HG03432 (cell line): ENCODE measurements at regions not wholly inside any gene's neighbourhood (a gene's known extent, or its start where the extent isn't known, plus 50 kb on each side); places are given as distances from the start of the nearest gene placed in this dataset.
"Not testable (repeated sequence)": the region's sequence is repeated elsewhere in the genome, so short reads cannot be mapped to it uniquely, and the experiment has no call there.

Experiments
- ATAC-seq: cut with Tn5 transposase; IDR thresholded peaks from one replicate; pipeline ENCODE4 v1.9.1; 2021; ENCODE audit warnings: mild to moderate bottlenecking, moderate library complexity; ENCODE audit not compliant: unreplicated experiment

DNA sequence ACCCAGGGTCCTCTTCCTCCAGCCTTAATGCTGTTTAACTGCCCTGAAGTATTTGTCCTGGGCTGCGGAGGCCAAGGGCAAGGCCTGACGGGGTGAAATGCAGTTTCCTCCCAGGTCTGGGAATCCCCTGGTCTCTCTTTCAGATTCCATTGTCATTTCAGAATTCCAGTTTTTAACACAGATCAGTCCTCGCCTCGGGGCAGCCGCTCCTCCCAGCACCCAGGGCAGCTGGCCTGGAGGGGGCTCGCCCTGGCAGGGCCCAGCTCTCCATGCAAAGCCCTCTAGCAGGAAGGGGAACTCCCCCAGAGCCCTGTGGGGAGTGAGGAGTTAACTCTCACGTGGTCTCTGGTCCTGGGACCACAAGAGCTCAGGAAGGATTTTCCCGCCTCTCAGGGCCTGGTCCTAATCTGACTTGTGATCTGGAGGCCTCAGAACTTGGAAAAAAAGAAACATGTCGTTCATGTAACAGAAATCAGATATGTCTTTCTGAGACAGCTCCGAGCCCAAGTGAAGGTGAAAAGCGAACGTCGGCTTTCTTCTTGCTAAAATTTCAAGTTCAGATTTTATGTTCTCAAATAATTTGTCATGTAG is 265.6 kb upstream of the SFSWAP start:
- peak; percentile 71 for ATAC-seq

DNA sequence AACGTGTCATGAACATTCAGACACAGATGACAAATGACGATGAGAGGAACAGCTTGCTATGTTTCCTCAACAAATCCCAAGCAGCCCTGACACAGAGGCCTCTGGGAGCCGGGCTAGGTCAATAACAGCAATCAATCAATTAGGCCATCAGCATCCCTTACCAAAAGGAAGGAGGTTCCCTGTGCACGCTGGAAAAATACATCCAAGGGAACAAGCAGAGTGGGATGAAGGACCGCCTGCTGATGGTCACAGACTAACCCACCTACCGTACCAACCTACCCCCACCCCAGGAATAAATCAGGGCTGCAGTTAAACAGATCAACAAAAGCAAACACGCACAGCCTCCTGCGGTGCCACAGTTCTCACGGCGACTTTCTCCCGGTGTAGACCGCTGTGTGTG is 265.1 kb upstream of the SFSWAP start:
- no peak for ATAC-seq

DNA sequence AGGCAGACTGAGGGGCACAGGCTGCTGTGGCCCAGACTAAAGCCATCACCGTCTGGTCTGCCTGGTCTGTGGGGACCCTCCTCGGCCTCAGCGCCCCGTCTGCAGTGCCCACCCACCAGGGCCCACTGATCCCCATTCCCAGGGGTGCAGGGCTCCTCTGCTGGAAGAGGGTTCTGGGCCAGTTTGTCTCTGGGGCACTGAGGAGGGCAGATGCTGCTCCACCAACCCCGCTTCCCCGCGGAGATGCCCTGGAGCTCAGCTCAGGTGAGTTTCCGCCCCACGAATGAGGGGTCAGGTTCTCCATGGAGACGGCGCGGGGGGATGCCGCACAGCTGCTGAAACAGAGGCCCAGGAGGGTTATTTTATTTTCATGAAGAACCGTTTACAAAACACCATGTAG is 263.3 kb upstream of the SFSWAP start:
- ATAC-seq, result not testable (repeated sequence)

DNA sequence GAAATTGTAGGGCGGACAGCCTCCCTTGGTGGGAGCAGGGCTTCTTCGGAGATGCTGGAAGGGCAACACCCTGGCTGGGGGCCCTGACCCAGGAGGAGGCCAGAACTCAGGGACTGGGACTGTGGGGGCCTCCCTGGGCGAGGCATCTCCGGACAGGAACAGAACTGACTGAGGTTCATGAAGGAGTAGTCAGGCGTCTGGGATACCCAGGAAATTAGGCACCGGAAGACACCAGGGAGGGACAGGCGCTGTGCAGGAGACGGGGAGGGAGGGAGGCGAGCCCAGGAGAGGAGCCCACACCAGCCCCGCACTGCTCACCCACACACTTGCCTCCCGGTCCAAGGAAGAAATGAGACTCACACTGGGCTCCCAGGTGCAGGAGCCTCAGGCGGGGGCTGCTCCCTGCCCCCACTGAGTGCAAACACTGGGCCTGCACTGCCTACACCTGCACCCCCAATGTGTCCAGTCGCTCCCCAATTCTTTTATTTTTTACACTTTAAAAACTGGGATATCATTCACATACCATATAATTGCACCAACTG is 262.6 kb upstream of the SFSWAP start:
- ATAC-seq, result no peak

DNA sequence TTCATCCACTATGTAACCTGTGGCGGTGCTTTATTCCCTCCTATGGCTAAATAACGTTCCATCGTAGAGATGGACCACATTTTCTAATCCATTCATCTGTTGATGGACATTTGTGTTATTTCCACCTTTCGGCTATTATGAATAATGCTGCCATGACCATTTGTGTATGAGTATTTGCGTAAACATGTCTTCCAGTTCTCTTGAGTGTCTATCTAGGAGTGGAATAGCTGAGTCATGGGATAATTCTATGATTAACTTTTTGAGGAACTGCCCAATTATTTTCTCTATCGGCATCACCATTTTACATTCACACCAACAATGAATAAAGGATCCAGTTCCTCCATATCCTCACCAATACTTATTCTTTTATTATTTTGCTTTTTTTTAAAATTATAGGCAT is 261.9 kb upstream of the SFSWAP start:
- ATAC-seq, result no peak

DNA sequence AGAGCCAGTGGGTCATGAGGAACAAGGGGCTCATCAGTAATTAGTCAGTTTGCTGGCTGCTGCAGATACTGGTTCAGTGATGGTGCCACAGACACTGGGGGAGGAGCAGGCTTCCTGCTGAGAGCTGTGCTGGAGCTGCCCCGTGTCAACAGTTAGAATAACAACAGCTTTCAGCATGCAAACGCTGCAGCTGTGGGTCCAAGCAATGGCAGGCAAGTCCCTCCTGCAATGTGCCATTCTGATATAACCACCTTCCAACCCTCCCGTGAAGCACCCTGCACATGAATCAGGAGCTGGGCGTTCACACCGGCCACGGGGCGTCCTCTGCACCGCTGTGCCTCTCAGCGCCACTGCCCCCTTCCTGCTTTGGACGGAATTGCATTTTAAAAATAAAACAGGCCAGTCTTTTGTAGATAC is 258.4 kb upstream of the SFSWAP start:
- no peak for ATAC-seq

DNA sequence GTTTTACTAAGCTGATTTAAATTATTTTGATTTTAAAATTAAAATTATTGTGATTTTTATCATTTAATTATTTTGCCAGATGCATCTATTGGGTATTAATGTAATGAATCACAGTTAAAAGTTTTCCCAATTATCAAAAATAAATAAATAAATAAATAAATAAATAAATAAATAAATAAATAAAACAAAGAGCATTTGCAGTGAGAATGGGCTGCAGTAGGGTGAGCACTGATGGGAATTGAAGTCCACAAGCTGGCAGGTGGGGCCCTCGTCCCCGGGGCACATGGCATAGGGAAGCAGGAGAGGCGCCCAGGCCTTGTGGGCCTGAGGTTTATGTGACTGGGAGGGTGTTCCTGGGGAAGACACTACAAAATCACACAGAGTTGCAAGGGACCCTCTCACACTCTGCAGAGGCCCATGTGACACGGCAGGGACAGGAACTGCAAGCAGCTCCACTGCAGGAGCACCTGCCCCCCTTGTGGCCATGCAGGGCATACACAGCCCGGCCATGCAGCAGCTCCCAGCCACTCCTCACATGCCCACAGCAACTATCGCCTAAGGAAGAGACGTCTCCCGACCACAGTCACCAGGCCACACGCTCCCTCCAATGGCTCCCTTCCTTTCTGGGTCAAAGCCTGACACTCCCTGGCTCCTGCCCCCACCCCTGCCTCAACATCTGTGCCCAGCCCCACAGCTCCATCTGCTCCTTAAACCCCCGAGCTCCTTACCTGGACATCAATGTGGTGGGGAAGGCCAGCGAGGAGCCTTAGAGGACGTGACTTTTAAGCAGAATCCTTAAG is 256.3 kb upstream of the SFSWAP start:
- peak; percentile 93 for ATAC-seq

DNA sequence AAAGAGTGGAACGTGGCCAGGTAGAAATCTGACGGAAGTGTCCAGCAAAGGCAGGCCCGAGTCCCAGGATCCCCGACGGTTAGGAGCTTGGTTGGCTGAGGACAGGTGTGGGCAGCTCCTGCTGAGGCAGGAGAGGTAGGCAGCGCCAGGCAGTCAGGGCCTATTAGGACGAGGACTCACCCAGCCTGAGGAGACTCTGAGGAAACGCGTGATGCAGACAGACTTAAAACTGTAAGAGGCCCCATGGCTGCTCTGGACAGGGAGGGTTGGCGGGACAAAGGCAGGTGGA is 255.7 kb upstream of the SFSWAP start:
- ATAC-seq, result no peak

DNA sequence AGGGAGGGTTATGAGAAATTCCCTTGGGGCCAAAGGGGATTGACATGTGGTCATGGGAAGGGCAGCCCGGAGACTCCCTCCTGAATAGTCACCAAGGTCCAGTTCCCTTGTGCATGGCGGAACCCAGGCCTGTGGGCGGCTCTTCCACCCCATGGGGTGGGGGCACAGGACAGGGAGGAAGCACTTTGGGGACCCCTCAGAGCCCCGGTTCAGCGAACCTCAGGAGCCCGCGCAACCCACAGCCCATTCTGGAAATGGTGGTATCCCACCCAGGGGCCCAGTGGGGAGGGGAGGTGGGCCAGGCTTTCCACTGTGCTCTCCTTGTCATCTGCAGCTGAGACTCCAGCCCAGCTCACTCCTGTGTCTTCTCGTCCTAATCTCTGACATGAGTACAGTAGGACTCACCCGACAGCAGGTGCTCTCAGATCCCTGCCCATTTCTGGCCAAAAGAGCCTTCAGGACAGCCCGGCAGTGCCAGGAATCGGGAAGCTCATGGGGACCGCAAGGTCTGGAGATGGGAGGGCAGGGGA is 255.2 kb upstream of the SFSWAP start:
- ATAC-seq, result no peak

DNA sequence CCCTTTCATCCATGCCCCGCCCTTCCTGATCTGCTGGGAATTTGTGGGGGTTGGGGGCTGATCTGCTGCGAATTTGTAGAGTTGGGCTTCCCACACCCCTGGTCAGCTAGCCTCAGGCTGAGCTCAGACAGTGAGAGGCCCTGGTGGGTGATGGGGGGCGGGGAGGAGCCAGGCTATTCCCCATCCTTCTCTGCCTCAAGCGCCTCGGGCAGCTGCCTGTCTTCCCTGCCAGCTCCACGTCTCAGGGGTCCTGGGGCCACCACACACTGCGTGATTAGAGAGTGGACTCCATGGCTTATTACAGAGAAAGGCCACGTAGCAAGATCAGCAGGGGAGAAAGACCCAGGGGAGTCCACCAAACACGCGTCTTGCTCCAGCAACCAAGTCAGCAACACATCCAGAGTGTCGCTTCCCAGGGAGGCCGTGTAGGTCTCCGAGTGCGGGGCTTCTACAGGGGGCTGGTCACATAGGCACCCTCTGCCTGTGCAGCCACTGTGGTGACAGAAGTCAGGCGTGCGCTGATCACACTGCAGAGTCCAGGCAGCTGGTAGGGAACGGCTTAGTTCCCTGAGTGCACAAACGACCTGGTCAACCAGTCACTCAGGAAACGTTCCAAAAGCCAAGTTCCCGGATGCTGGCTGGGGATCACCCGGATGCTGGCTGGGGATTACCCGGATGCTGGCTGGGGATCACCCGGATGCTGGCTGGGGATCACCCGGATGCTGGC is 254.4 kb upstream of the SFSWAP start:
- no peak for ATAC-seq

DNA sequence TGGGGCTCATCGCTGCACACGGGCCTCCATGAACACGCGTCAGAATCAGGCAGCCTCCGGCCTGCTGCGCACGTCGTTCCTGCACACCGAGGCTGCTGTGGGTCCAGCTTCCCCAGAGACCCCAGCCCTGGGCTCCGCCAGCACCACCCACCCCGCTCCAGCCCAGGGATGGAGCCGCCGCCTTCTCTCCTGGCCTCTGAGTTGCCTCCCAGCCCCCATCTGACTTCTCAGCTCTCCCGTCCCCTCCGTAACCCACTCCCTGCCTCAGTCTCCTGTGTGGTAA is 253.9 kb upstream of the SFSWAP start:
- no peak for ATAC-seq

DNA sequence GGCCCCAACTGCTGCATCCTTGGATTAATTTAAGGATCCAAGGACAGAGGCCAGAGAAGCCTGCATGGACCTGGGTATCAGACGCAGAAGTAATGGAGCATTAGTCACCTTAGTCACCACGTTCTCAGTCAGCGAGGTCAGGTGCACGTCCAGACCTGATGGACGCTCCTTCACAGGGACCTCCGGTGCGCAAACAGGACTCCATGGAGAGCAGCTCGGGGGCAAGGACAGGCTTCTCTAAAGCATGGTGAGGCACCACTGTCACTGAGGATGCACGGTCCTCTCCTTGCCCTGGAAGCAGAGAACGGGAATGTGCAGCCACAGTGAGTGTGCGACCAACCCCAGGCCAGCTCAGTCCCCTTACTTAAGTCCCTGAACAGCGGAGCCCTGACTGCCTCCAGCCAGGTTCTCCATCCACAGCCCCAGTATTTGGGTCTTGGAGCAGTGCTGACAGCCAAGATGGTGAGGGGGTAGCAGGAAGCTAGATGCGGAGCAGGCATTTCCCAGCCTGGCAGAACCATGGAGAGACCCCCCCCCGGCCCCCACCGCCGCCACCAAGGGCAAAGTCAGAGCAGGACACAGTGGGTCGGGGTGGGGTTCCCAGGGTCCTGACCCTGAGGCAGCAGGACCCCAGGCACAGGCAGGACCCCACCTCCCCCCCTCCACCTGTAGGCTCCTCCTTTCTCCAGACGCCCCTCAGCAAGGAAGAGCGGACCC is 253.4 kb upstream of the SFSWAP start:
- ATAC-seq, result no peak

DNA sequence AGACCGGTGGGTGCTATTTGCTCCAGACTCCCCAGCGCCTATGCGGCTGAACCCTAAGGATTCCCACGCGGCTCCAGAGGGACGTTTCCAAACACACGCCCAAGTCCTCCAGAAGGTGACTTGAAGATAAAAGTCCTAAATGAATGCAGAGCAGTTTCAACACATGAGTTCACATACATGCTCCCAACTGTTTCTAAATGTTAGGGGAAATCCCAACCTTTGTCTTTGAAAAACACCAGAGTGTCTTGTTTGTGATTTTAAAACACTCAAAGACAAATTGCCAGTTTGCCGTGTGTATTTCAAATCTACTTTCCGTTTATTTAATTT is 252.9 kb upstream of the SFSWAP start:
- no peak for ATAC-seq

DNA sequence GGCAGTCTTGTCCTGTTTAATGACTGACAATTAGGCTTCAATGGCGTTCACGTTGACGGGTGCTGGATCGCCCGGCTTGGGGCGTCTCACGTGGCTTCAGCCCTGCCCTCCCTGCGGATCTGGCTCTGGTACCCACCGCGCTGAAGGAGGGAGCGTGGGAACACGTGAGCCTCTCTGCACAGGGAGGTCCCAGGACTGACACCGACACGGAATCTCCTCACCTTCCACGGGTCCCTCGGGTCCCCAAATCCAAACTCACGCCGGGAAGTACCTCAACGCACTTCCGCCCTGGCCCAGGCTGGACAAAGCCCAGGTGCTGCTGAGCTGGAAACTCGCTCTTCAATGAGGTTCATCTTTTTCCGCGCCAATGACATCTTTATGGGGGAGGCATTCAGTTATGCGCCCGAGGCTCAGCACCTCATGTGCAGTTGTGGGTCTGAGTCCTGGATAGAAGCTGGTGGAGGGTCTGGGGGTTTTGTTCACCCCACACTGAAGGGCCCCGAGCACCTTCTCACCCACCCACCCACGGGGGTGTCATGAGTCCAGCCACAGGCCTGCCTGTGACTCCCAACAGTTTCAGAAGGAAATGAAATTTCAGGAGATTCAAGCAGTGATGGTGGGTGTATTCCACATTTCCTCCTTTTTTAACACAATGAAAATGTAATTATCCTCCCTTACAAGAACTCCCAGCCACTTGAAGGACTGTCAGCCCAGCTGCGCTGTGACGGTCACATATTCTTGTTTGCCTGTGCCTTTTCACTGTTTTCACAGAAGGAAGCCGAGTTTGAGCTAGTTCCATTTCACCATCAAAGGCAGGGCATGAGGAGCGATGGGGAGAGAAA is 251.7 kb upstream of the SFSWAP start:
- ATAC-seq, result no peak

DNA sequence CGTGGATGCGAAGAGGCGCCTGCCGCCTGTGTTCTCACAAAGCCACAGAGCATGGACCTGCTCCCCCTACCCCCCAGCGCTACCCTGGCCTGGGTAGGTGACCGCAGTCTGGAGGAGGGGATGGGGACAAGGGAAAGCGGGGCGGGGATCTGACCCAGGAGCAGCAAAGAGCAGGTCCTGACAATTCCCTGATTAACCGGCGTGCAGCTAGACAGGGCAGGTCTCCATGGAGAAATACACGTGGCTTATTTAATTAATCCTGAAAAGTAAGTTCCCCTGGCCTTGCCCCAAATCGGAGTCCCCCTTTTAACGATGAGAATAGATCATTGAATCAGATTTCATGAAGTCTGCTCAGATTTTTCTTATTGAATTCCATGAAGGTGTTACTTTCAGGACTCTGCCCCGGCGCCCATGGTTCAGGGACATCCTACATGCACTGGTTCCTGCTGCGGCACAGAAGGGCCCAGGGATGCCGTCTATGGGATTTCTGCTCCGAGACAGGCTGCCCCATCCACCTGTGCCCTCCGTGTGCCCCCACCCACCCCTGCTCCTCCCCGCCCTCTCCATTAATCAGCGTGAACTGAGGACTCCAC is 251.0 kb upstream of the SFSWAP start:
- ATAC-seq, result no peak

DNA sequence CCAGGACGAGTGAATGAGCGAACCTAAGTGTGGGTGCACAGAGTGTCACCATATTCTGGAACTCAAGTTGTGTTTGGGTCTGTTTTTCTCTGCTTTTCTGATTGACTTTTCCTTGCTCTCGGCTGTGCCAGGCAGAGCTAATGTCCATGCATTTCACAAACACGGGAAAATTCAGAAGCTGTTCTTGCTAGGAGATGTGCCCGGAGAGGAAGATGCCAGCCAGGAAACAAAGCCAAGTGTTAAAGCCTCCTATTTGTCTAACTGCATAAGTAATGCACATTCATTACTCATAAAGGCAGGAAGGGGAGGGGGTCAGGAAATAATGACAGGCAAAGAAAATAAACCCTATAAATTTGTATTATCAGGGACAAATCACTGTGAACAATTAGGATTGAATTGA is 250.4 kb upstream of the SFSWAP start:
- ATAC-seq, result no peak

DNA sequence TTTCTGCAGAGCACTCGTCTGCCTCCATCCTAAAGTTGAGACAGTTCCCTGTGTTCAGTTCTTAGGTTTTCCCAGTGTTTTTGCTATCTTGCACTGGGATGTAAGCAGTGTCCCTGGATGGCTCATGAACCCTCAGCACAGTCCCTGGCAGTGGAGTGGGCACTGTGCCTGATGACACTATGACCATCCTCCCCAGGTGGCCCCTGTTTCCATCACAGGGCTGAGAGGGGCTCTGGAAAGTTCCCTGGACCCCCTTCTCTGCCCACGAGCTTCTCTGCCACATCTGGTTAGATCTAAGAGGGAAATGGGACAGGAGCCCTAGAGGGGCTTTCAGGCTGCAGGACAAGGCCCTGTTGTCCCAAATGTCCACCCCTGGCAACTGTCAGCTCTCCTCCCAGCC is 249.8 kb upstream of the SFSWAP start:
- no peak for ATAC-seq

DNA sequence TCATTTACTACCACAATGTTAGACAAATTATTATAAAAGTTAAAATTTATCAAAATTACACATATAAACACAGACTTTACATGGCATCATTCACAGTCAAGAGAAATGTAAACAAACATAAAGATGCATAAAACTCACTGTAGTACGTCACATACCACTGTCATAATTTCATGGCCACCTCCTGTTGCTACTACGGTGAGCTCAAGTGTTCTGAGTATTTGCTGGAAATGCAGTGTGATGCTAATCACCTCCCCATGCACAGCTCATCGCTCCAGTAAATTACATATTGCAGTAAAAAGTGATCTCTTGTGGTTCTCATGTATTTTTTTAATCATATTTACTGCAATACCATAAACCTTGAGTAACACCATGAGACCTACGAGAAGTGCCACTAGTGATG is 247.7 kb upstream of the SFSWAP start:
- no peak for ATAC-seq

DNA sequence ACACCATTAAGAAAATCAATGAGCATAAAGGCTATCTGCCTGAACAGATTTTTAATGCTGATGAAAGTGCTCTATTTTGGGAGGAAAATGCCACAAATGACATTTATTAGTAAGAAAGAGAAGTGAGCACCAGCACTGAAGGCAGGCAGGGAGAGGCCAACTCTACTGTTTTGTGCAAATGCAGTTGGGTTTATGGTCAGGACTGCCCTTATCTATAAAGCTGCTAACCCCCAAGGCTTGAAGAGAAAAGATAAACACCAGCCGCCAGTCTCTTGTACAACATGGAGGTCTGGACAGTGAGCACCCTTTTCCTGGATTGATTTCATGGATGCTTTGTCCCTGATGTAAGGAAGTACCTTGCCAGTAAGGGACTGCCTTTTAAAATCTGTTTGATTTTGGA is 246.8 kb upstream of the SFSWAP start:
- no peak for ATAC-seq

DNA sequence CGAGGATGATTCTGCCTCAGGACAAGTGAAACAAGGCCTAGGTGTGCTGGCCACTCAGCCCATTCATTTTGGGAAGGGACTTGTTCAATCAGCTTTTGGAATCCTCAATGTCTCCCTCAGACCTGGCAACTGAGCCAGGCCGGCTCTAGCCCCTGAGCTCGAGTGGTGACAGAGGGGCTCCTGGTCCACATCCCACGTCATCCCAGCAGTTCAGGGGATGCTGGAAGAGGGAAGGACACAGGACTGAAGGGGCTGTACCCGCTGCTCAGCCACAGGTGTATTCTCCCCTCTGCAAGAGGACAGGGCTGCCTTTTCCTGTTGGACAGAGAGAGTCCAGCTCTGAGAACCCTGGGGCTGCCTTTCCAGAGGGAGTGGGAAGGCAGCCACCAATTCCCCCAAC is 244.6 kb upstream of the SFSWAP start:
- ATAC-seq, result no peak
